Fibroblast of mammary gland (primary cell): ENCODE measurements at regions not wholly inside any gene's neighbourhood (a gene's known extent, or its start where the extent isn't known, plus 50 kb on each side); places are given as distances from the start of the nearest gene placed in this dataset.

Experiments used
- DNase-seq: peaks from one replicate; pipeline ENCODE4 v3.0.0-alpha.2; 2010; ENCODE audit warnings: low read depth
- H3K4me3 ChIP-seq: 2 replicates; pipeline ENCODE4 v1.5.1; 2011; ENCODE audit warnings: low read depth, mild to moderate bottlenecking, low read length, moderate library complexity; ENCODE audit not compliant: control insufficient read depth
- CTCF ChIP-seq: conservative IDR thresholded peaks from 2 replicates; pipeline ENCODE4 v1.5.1; 2011; ENCODE audit warnings: low read depth, low read length, inconsistent platforms; ENCODE audit not compliant: control insufficient read depth, insufficient read depth

GRCh38 chr4:13093170-13093569 is 391.0 kb downstream of the RAB28 start:
- TF ChIP-seq CTCF: no peak

GRCh38 chr4:13092702-13093101 is 391.4 kb downstream of the RAB28 start:
- no peak overlapping the region for H3K4me3 ChIP-seq
- no peak for TF ChIP-seq CTCF

More at GRCh38 chr4:13093170-13093569, 391.0 kb downstream of the RAB28 start:
- H3K4me3 ChIP-seq: no peak overlapping the region
- DNase-seq: no peak

GRCh38 chr4:13089659-13089998 is 394.5 kb downstream of the RAB28 start:
- no peak for DNase-seq
- TF ChIP-seq CTCF: no peak
- no peak overlapping the region for H3K4me3 ChIP-seq

More at GRCh38 chr4:13092702-13093101, 391.4 kb downstream of the RAB28 start:
- peak; percentile 55 for DNase-seq

GRCh38 chr4:13088726-13089658 is 395.1 kb downstream of the RAB28 start:
- H3K4me3 ChIP-seq: no peak overlapping the region
- no peak for TF ChIP-seq CTCF
- peak; percentile 18 for DNase-seq

- H3K4me3 ChIP-seq: no peak overlapping the region
- DNase-seq: no peak
- no peak for TF ChIP-seq CTCF
These were observed 397.1 kb downstream of the RAB28 start for GRCh38 chr4:13087041-13087440.

- no peak for DNase-seq
- no peak for TF ChIP-seq CTCF
- no peak overlapping the region for H3K4me3 ChIP-seq
These were observed 399.9 kb downstream of the RAB28 start for GRCh38 chr4:13084210-13084609.

GRCh38 chr4:13081830-13082229 is 402.3 kb downstream of the RAB28 start:
- no peak for TF ChIP-seq CTCF
- DNase-seq: no peak

More at GRCh38 chr4:13081830-13082229, 402.3 kb downstream of the RAB28 start:
- no peak overlapping the region for H3K4me3 ChIP-seq
